Superior temporal gyrus (tissue), 1 donor: ENCODE measurements at regions not wholly inside any gene's neighbourhood (a gene's known extent, or its start where the extent isn't known, plus 50 kb on each side); places are given as distances from the start of the nearest gene placed in this dataset.

Source experiments
- DNase-seq: peaks from one replicate; pipeline ENCODE4 v3.0.0-alpha.2; 2016; ENCODE audit errors: extremely low spot score

DNA sequence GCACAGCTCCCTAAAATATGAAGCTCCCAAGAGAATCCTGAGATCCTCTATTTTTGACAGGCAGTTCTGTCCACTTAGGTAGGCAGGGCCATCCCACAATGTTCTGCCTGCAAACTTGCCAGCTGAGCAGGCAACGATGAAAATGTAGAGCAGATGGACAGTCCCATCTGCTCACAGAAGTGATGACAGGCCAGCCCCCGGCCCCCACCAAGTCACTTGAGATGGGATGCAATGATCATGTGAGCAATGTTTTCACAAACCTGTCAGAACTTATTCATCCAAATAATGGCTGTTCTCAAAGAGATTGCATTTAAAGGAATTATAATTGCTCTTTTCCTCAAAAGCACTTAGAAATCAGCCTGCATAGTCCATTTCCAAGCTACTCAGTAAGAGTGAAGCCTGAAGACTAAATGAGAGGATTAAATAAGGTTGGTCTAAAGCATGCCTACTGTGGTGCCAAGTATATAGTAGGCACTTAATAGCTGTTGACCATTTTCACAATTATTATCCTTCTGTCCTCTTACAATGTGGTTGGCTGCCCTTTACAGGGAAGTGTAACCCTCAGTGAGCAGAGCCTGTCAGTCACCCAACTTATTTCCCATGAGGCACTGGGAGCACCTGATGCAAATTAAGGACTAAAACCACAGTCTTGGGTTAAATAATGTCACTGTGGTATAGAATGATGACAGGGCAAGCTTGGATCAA lies 301.2 kb downstream of the FGFR2 start:
- DNase-seq, result no peak

- no peak for DNase-seq
Observed at GRCh38 chr10:121300723-121301122, 297.5 kb downstream of the FGFR2 start.

DNA sequence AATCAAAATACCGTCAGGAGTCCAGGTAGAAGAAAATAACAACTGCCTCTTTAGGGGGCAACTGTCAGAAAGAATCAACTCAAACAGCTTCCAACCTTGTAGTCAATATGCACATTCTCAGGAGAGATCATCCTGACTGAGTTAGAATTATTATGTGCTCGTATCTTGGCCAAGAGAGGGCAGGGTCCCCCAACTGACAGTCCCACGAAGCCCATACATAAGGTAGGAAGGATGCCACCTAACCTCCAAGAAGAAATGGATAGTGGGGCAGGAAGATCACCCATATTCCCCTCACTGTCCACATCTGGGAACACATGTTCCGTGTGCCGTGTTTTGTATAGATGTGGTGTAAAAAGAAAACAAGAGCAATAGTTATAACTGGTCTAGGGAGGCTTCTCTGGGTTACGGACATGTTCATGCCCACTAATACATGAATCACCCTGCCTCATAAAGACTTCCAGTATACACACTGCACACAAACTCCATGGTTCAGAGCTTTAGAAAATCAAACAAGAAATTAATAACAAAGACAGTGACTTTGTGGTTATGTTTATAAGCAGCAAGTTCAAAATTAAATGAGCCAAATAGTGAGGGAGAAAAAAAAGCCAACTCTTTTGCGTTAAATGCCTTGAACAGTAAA lies 295.6 kb downstream of the FGFR2 start:
- no peak for DNase-seq

DNA sequence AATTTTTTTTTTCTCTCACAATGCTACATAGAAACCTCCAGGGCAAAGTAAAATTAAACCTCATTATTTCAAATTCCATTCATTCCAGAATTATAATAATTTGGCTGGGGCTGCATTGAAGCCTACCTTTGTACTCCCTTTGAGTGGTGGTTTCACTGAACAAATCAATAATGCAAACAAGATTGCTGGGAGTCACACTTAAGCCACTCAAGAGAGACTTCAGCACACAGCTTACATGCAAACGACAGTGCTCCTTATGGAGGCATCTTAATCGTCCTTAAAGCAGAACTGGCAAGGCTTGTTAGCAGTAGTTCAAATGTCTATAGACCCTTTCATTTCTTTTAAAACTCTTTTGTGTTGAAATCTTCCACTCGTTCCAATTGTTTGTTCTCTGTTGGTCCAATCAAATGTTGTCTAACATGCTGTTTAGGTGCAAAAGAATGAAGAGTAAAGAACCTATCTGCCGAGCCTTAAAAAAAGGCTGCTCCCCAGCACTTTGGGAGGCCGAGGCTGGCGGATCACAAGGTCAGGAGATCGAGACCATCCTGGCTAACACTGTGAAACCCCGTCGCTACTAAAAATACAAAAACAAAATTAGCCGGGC lies 294.9 kb downstream of the FGFR2 start:
- DNase-seq, result no peak

DNA sequence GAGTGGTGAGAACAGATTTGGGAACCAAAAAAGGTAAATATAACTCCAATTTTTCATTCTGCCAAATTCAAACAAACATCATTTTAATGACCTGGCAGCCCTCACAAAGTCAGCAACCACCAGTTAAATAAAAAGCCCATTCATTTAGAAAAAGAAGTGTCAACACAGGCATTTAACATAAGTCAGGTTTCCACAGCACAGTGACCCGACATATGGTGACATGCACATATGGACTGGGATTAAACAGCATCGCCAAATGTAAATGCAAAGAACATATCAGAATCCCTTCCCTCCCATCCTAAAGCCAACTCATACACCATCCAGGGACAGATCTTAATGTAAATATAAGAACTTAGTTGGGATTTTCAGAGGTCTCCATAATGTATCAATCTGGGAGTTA lies 293.2 kb downstream of the FGFR2 start:
- no peak for DNase-seq

DNA sequence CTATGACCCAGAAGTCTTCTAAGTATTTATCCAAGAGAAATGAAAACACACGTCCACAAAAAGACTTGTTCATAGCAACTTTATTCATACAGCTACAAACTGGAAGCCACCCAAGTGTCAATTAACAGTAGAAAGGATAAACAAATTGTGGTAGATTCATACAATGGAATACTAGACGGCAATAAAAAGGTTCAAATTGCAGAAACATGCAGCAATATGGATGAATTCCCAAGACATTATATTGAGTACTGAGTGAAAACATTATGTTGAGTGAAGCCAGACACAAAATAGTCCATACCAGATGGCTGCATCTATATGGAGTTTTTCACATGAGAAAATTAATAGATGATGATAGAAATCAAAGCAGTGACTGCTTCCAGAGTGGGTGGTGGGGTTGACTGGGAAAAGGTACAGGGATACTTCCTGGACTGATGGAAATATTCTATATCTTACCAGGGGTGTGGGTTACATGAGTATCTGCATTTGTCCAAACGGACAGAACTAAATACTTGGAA lies 292.0 kb downstream of the FGFR2 start:
- DNase-seq, result no peak

- no peak for DNase-seq
Observed at GRCh38 chr10:121307411-121307980, 290.7 kb downstream of the FGFR2 start.

- no peak for DNase-seq
Observed at GRCh38 chr10:121308020-121308419, 290.2 kb downstream of the FGFR2 start.

- peak; percentile 69 for DNase-seq
Observed at GRCh38 chr10:121309164-121309563, 289.1 kb downstream of the FGFR2 start.

- no peak for DNase-seq
Observed at GRCh38 chr10:121310151-121310711, 288.0 kb downstream of the FGFR2 start.

DNA sequence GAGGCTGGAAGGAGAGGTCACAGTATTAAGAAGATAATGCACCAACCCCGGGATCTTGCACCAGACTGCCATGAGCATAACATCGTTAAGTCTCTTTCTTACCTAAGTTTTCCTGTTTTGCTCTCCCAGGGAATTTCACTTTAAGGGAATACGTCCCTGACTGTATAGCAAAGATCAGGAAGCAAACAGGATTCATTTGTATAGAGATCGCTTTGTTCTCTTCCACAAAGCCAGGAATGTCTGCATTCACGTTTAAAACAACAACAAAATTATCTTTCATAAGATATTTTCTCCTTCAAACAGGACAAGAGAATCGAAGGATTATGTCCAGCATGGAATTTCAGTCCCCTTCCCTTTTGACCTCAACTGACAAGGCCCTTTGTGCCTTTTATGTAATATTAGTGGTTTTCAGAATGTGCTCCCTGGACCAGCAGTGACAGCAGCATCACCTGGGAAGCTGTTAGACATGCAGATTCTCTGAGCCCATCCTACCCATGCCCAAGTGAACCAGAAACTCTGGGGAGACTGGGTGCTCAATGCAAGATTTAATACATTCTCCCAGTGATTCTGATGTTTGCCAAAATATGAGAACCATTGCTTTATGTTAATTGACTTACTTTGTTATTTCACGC lies 286.3 kb downstream of the FGFR2 start:
- DNase-seq, result no peak

- no peak for DNase-seq
Observed at GRCh38 chr10:121312587-121312986, 285.7 kb downstream of the FGFR2 start.

GRCh38 chr10:121313119-121313875 lies 284.9 kb downstream of the FGFR2 start:
- DNase-seq, result no peak

DNA sequence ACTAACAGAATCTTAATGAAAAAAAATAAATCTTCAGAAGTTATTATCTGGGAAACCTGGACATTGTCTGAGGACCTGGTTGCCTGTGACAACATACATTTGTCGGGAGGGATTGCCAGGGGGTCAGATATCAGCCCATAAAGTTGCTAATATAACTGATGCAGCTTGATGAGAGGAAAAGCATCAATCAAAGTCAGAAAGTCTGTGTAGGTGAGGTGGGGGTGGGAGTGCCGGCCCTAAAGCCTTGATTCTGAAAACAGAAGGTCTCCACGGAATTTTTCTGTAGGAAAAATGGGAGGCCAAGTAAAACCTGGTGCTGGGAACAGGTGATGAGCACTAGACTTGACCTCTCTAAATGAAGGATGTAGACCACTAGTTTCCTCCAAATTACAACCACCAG lies 281.8 kb downstream of the FGFR2 start:
- DNase-seq, result no peak

GRCh38 chr10:121317374-121317773 lies 280.9 kb downstream of the FGFR2 start:
- DNase-seq, result no peak

GRCh38 chr10:121322046-121322445 lies 276.2 kb downstream of the FGFR2 start:
- no peak for DNase-seq

- DNase-seq, result no peak
Observed at GRCh38 chr10:121322776-121323175, 275.5 kb downstream of the FGFR2 start.

- DNase-seq, result no peak
Observed at GRCh38 chr10:121323443-121323842, 274.8 kb downstream of the FGFR2 start.

DNA sequence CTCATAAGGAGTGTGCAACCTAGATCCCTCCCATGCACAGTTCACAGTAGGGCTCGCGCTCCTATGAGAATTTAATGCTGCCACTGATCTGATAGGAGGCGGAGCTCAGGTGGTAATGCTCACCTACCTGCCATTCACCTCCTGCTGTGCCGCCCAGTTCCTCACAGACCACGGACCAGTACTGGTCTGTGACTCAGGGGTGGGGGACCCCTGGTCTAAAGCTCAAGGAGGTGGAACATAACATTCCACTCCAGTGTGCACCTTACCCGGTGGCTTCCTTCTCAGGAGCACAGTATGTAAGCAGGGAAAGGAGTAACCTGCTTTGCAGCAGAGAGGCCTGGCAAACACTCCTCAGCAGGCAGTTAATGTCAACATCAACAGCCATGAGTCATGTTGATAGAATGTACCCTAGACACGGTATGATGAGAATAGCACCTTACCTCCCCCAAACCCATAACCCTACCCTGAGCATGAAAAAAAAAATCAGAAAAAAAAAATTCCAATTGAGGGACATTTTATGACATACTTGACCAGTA lies 273.5 kb downstream of the FGFR2 start:
- DNase-seq, result no peak

DNA sequence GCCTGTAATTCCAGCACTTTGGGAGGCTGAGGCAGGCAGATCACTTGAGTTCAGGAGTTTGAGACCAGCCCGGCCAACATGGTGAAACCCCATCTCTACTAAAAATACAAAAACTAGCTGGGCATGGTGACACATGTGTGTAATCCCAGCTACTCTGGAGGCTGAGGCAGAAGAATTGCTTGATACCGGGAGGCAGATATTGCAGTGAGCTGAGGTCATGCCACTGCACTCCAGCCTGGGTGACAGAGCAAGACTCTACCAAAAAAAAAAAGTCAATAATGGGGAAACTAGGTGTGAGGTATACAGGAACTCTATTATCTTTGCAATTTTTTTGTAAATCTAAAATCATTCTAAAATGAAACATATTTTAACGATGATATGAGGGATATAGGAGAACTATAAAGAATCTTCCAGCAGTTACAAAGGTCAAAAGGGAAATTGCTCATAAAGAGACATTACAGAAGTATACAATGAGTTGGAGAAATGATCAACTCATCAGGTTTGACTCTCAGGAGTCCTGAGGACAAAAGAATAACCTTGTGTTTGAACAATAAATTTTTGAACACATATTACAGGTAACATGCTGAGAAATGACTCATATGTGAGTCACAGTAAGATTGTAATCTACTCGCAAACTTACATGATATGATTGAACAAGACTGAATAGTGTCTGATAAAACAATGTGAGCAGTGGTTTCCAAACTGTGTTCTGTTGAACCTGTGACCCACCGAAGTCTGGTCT lies 272.6 kb downstream of the FGFR2 start:
- no peak for DNase-seq
